OCI-LY1 (cell line): ENCODE measurements at regions not wholly inside any gene's neighbourhood (a gene's known extent, or its start where the extent isn't known, plus 50 kb on each side); places are given as distances from the start of the nearest gene placed in this dataset.

ENCODE experiments used
- EZH2 ChIP-seq: fragments of 200-600 bp; sonication (generic), shearing (Covaris generic); IDR thresholded peaks from 2 replicates; pipeline ENCODE4 v1.8.0; 2017; ENCODE audit warnings: borderline replicate concordance, mixed run types, mild to moderate bottlenecking, antibody characterized with exemption, low read length, moderate library complexity, mixed read lengths
- TF ChIP-seq, protein P1 (sequence below): fragments of 200-600 bp; sonication (generic), shearing (Covaris generic); IDR thresholded peaks from 2 replicates; pipeline ENCODE4 v1.5.1; 2017; ENCODE audit warnings: mild to moderate bottlenecking, antibody characterized with exemption, low read length, moderate library complexity, mixed read lengths

DNA sequence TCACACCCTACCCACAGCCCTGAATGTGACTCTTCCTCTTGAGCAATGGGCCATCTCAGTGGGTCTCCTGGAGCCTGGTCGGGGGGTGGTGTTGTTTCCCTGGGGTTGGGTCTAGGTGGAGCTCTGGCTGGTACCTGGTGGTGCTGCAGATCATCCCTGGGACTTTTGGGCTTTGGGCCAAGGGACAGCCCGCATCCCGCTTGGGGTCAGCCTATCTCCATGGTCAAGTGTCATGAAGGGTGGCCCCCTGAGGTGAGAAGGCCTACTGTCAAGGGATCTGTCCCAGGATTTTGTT is 202.0 kb downstream of the UBE3A start:
- TF ChIP-seq EZH2, result no peak
- TF ChIP-seq, protein P1, sequence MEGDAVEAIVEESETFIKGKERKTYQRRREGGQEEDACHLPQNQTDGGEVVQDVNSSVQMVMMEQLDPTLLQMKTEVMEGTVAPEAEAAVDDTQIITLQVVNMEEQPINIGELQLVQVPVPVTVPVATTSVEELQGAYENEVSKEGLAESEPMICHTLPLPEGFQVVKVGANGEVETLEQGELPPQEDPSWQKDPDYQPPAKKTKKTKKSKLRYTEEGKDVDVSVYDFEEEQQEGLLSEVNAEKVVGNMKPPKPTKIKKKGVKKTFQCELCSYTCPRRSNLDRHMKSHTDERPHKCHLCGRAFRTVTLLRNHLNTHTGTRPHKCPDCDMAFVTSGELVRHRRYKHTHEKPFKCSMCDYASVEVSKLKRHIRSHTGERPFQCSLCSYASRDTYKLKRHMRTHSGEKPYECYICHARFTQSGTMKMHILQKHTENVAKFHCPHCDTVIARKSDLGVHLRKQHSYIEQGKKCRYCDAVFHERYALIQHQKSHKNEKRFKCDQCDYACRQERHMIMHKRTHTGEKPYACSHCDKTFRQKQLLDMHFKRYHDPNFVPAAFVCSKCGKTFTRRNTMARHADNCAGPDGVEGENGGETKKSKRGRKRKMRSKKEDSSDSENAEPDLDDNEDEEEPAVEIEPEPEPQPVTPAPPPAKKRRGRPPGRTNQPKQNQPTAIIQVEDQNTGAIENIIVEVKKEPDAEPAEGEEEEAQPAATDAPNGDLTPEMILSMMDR, result no peak
